B cell (primary cell): ENCODE measurements at regions not wholly inside any gene's neighbourhood (a gene's known extent, or its start where the extent isn't known, plus 50 kb on each side); places are given as distances from the start of the nearest gene placed in this dataset.

ENCODE experiments used
- ATAC-seq: fragments of 200-7000 bp; cut with Tn5 transposase; one replicate; pipeline ENCODE4 v1.10.0; 2021; ENCODE audit warnings: low read depth, mild to moderate bottlenecking, moderate number of reproducible peaks, moderate library complexity
- CTCF ChIA-PET: fragments of 350-600 bp; sonication (Branson Sonifier 250); formaldehyde crosslinking; loops from one replicate; lab custom pipeline; 2021; ENCODE audit warnings: antibody characterized with exemption, inconsistent platforms; lab: Charles Lee
- POLR2A ChIA-PET: fragments of 350-600 bp; sonication (Branson Sonifier 250); formaldehyde crosslinking; loops from one replicate; lab custom pipeline; 2021; ENCODE audit warnings: antibody characterized with exemption; lab: Charles Lee
- DNase-seq: peaks from one replicate; pipeline ENCODE4 v3.0.0; 2013
- H2AFZ ChIP-seq: 2 replicates; pipeline ENCODE4 v1.6.1; 2012; ENCODE audit warnings: mild to moderate bottlenecking, low read depth, low read length; ENCODE audit not compliant: insufficient read depth, poor library complexity, severe bottlenecking
- H3K27ac ChIP-seq, 2 donors: 1 replicate in 1 of 2; 2 replicates in 1 of 2; pipeline ENCODE4 v1.5.1; 2012 to 2013; ENCODE audit warnings: low read length in 2 of 2, mild to moderate bottlenecking in 2 of 2, moderate library complexity in 1 of 2
- H3K27me3 ChIP-seq, 4 experiments: fragments of 200-600 bp in 1 of 4; sonication (generic) in 1 of 4; replicated peaks in 1 of 4; 1 replicate in 2 of 4; 2 replicates in 2 of 4; pipeline versions ENCODE4 v1.6.1 to v1.7.0; 2013 to 2016; ENCODE audit warnings: low read length in 3 of 4, mild to moderate bottlenecking in 2 of 4, mixed read lengths in 1 of 4, moderate library complexity in 1 of 4; ENCODE audit not compliant: insufficient read depth in 4 of 4, control insufficient read depth in 3 of 4; ENCODE audit errors: control extremely low read depth in 1 of 4
- H3K36me3 ChIP-seq, 2 experiments: replicated peaks in 1 of 2; 1 replicate in 1 of 2; 2 replicates in 1 of 2; pipeline versions ENCODE4 v1.6.1 to v1.7.1; 2013; ENCODE audit warnings: low read length in 1 of 2; ENCODE audit not compliant: insufficient read depth in 2 of 2, control insufficient read depth in 1 of 2; ENCODE audit errors: control extremely low read depth in 1 of 2, extremely low read depth in 1 of 2
- H3K4me1 ChIP-seq, 2 donors: fragments of 200-600 bp in 1 of 2; sonication (generic) in 1 of 2; 1 replicate in 1 of 2; 2 replicates in 1 of 2; pipeline versions ENCODE4 v1.5.1 to v1.6.1; 2013 to 2017; ENCODE audit warnings: low read length in 2 of 2; ENCODE audit not compliant: control insufficient read depth in 2 of 2, insufficient read depth in 2 of 2
- H3K4me2 ChIP-seq: replicated peaks from 2 replicates; pipeline ENCODE3; 2012; ENCODE audit warnings: mild to moderate bottlenecking, low read depth, low read length; ENCODE audit not compliant: poor library complexity, severe bottlenecking
- H3K4me3 ChIP-seq, 5 experiments: fragments of 200-600 bp in 1 of 5; sonication (generic) in 1 of 5; 1 replicate in 3 of 5; 2 replicates in 2 of 5; pipeline versions ENCODE4 v1.5.1 to v1.7.0; 2011 to 2016; ENCODE audit warnings: low read length in 4 of 5, mild to moderate bottlenecking in 4 of 5, low read depth in 2 of 5, control low read depth in 1 of 5, moderate library complexity in 1 of 5; ENCODE audit not compliant: insufficient read depth in 1 of 5; ENCODE audit errors: control extremely low read depth in 1 of 5, extremely low read depth in 1 of 5
- H3K79me2 ChIP-seq: fragments of 200-600 bp; sonication (generic); one replicate; pipeline ENCODE4 v1.6.0; 2016; ENCODE audit warnings: low read length; ENCODE audit not compliant: control insufficient read depth, insufficient read depth
- H3K9ac ChIP-seq: fragments of 200-600 bp; sonication (generic); 2 replicates; pipeline ENCODE4 v1.6.1; 2017; ENCODE audit warnings: mild to moderate bottlenecking, low read length, moderate library complexity
- H3K9me3 ChIP-seq, 3 donors: one replicate each; pipeline versions ENCODE4 v1.6.1 to v1.7.1; 2013; ENCODE audit warnings: low read length in 2 of 3; ENCODE audit not compliant: control insufficient read depth in 2 of 3, insufficient read depth in 1 of 3; ENCODE audit errors: control extremely low read depth in 1 of 3
- H4K20me1 ChIP-seq: 2 replicates; pipeline ENCODE4 v1.6.0; 2012; ENCODE audit warnings: mild to moderate bottlenecking, low read length; ENCODE audit not compliant: insufficient read depth, control insufficient read depth, poor library complexity, severe bottlenecking
- H3K27ac Mint-ChIP-seq: one replicate; pipeline ENCODE4 v1.8.0; 2021; ENCODE audit warnings: mixed read lengths
- H3K27me3 Mint-ChIP-seq: one replicate; pipeline ENCODE4 v1.8.0; 2021; ENCODE audit warnings: mixed read lengths
- H3K4me1 Mint-ChIP-seq: one replicate; pipeline ENCODE4 v1.8.0; 2021; ENCODE audit warnings: mixed read lengths
- H3K4me3 Mint-ChIP-seq: one replicate; pipeline ENCODE4 v1.8.0; 2021; ENCODE audit warnings: mixed read lengths
- H3K9me3 Mint-ChIP-seq: one replicate; pipeline ENCODE4 v1.8.0; 2022; ENCODE audit warnings: mixed read lengths; ENCODE audit not compliant: insufficient read depth
- EZH2 ChIP-seq: IDR thresholded peaks from 2 replicates; pipeline ENCODE4 v1.6.1; 2012; ENCODE audit warnings: borderline replicate concordance, low read depth, mild to moderate bottlenecking, moderate library complexity, low read length; ENCODE audit not compliant: insufficient read depth, poor library complexity, severe bottlenecking
- WGBS: methylation state at CpG from one replicate; pipeline ENCODE4 v1.1.5; 2013; ENCODE audit warnings: missing lambda C conversion rate; ENCODE audit not compliant: insufficient coverage; 5-methylcytosine and 5-hydroxymethylcytosine counted together
- intact Hi-C: fragments of 100-400 bp; cut with micrococcal nuclease; formaldehyde crosslinking; loops from one replicate; pipeline ENCODE4 v1.10.0; 2022
- TF ChIP-seq, protein P1 (sequence below): fragments of 200-600 bp; IDR thresholded peaks from one replicate; pipeline ENCODE4 v1.8.0; 2022; ENCODE audit warnings: antibody characterized with exemption, mild to moderate bottlenecking

DNA sequence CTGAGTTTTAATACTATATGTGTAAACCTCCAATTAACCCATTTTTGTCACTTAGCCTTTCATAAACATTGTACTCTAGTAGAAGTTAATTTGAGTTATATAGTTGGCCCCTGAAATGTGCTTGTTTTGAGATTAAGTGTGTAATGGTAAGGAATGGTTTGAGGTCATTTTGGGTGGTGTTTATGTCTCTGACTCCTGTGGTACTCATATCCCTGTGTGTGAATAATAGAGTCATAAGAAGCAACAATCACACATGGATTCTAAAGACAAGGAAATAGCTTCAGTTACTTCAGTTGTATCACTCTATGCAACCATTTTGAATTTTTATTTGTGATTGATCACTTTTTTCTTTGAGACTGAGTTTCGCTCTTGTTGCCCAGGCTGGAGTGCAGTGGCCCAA is 408.5 kb downstream of the MFSD1 start:
- no peaks in the 10 kb centered on the region for H3K4me1 Mint-ChIP-seq
- Histone ChIP-seq H2AFZ (no peak overlapping the region), H4K20me1 (no peaks in the 10 kb centered on the region), H3K27me3 (no peaks in the 10 kb centered on the region), H3K79me2 (no peaks in the 10 kb centered on the region), H3K9me3 (peaks cover 0 to 3% (median 0%) of the 10 kb centered on the region in 3 donors), H3K4me3 (no peak overlapping the region), H3K36me3 (no peaks in the 10 kb centered on the region), H3K9ac (no peak overlapping the region), H3K27ac (no peak overlapping the region), H3K4me2 (no peak overlapping the region), H3K4me1 (no peaks in the 10 kb centered on the region)
- no peak overlapping the region for H3K27ac Mint-ChIP-seq
- ChIA-PET CTCF (no interaction called here), POLR2A (no interaction called here)
- no peaks in the 10 kb centered on the region for H3K9me3 Mint-ChIP-seq
- intact Hi-C loops, result no loop called here
- TF ChIP-seq, protein P1, sequence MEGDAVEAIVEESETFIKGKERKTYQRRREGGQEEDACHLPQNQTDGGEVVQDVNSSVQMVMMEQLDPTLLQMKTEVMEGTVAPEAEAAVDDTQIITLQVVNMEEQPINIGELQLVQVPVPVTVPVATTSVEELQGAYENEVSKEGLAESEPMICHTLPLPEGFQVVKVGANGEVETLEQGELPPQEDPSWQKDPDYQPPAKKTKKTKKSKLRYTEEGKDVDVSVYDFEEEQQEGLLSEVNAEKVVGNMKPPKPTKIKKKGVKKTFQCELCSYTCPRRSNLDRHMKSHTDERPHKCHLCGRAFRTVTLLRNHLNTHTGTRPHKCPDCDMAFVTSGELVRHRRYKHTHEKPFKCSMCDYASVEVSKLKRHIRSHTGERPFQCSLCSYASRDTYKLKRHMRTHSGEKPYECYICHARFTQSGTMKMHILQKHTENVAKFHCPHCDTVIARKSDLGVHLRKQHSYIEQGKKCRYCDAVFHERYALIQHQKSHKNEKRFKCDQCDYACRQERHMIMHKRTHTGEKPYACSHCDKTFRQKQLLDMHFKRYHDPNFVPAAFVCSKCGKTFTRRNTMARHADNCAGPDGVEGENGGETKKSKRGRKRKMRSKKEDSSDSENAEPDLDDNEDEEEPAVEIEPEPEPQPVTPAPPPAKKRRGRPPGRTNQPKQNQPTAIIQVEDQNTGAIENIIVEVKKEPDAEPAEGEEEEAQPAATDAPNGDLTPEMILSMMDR, result no peak
- no peak for TF ChIP-seq EZH2
- no peak for DNase-seq
- ATAC-seq, result no peak
- H3K27me3 Mint-ChIP-seq, result peaks cover 5% of the 10 kb centered on the region
- no CpG with 5 or more reads among the region's 1 CpG for WGBS
- no peak overlapping the region for H3K4me3 Mint-ChIP-seq

DNA sequence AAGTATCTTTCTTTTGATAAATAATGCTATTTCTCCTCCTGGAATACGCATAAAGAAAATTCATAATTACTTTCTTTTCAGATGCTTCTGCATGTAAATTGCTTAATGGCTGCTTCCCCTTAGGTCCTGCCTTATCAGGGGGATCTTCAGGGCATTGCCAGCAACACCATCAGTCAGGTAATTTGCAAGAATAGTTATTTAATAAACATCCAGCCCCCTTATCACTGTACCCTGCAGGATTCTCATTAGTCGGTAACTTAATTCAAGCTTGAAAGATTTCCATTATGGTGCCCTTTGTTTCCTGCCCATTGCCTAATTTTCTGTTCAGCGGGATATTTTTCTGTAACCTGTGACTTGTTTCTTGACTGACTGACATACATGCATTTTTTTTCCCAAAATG is 414.5 kb downstream of the MFSD1 start:
- Histone ChIP-seq H3K27me3 (no peaks in the 10 kb centered on the region), H3K9me3 (peaks cover 0 to 1% (median 0%) of the 10 kb centered on the region in 3 donors), H3K4me2 (no peak overlapping the region), H2AFZ (no peak overlapping the region), H3K27ac (no peak overlapping the region), H3K79me2 (no peaks in the 10 kb centered on the region), H3K9ac (no peak overlapping the region), H3K4me3 (no peak overlapping the region), H3K4me1 (no peaks in the 10 kb centered on the region), H4K20me1 (no peaks in the 10 kb centered on the region), H3K36me3 (no peaks in the 10 kb centered on the region)
- Mint-ChIP-seq H3K27ac (no peak overlapping the region), H3K4me1 (no peaks in the 10 kb centered on the region), H3K9me3 (no peaks in the 10 kb centered on the region), H3K27me3 (peaks cover 12% of the 10 kb centered on the region), H3K4me3 (no peak overlapping the region)
- DNase-seq (no peak), ATAC-seq (no peak)
- TF ChIP-seq, protein P1, result no peak
- no peak for TF ChIP-seq EZH2
- ChIA-PET POLR2A (no interaction called here), CTCF (no interaction called here)
- intact Hi-C loops, result no loop called here
- WGBS, result 100% methylated on average over 1 of the region's 3 CpGs
